ENCODE measurements at regions not wholly inside any gene's neighbourhood (a gene's known extent, or its start where the extent isn't known, plus 50 kb on each side); places are given as distances from the start of the nearest gene placed in this dataset.
A peak's percentile ranks its signal among the peaks of the same experiment; 100 is the strongest.

GRCh38 chr6:26187292-26187691 is 100.1 kb downstream of the HFE start:
- Histone ChIP-seq H2AFZ (ENCODE audit: low read depth) (no peak overlapping the region), H3K9me2 (no peaks in the 10 kb centered on the region), H3K4me2 (no peak overlapping the region), H3F3A (replicated peaks; ENCODE audit: insufficient read depth) (peaks cover 47% of the 10 kb centered on the region), H3K4me1 (ENCODE audit: control insufficient read depth in 1 of 2, insufficient read depth in 2 of 2, low read depth in 1 of 2, low read length in 1 of 2) (peaks cover 4 to 6% of the 10 kb centered on the region in 2 experiments; a peak in 2 of 4 replicates), H3K27me3 (ENCODE audit: insufficient read depth) (no peaks in the 10 kb centered on the region), H3K4me3 (ENCODE audit: low read depth in 2 of 2, low read length in 1 of 2) (no peak overlapping the region; a peak in 1 of 4 replicates), H3K27ac (ENCODE audit: low read depth in 2 of 2, low read length in 1 of 2) (peak overlapping the region; percentile 83 to 95; a peak in 3 of 4 replicates), H4K20me1 (ENCODE audit: insufficient read depth) (no peaks in the 10 kb centered on the region), H3K36me3 (replicated peaks in 1 of 2; ENCODE audit: control insufficient read depth in 1 of 2, insufficient read depth in 2 of 2, low read length in 1 of 2) (no peaks in the 10 kb centered on the region), H3K79me2 (ENCODE audit: insufficient read depth) (no peaks in the 10 kb centered on the region), H3K9me3 (no peaks in the 10 kb centered on the region), H3K9ac (no peak overlapping the region)
- ChIA-PET POLR2A (interaction anchor here (1.0 to 9.1 kb wide), 7 partner anchors 10 to 161 kb away, joined by 3 to 247 read pairs (median 13); a partner anchor contains a TSS), CTCF (interaction anchor here (0.9 to 2.4 kb wide), 3 partner anchors 12 to 61 kb away, joined by 3 to 11 read pairs (median 4); a partner anchor contains a TSS)
- DNase-seq, result no peak
- TF ChIP-seq MAX (IDR thresholded peaks at IDR 0.05; ENCODE audit: low read depth) (no peak), RXRA (IDR thresholded peaks at IDR 0.05; ENCODE audit: borderline replicate concordance, low read depth) (no peak), MXI1 (IDR thresholded peaks at IDR 0.05; ENCODE audit: low read depth, low read length) (no peak), NRF1 (IDR thresholded peaks at IDR 0.05; ENCODE audit: low read depth, low read length) (no peak), FOXJ3 (CRISPR knock-in tag; IDR thresholded peaks at IDR 0.05) (no peak), TAF1 (IDR thresholded peaks at IDR 0.05; ENCODE audit: borderline replicate concordance, low read depth, low read length) (no peak), RAD21 (IDR thresholded peaks at IDR 0.05; ENCODE audit: low read length) (no peak), GATA2 (CRISPR knock-in tag; IDR thresholded peaks at IDR 0.05) (no peak), NFIC (IDR thresholded peaks at IDR 0.05; ENCODE audit: borderline replicate concordance) (no peak), FOSL2 (IDR thresholded peaks at IDR 0.05; ENCODE audit: borderline replicate concordance, low read depth) (no peak), REST (IDR thresholded peaks at IDR 0.05; ENCODE audit: low read depth, low read length) (no peak), PBX3 (IDR thresholded peaks at IDR 0.05) (no peak), EZH2phosphoT487 (IDR thresholded peaks at IDR 0.05; ENCODE audit: borderline replicate concordance, low read depth) (no peak), EP300 (IDR thresholded peaks at IDR 0.05; ENCODE audit: borderline replicate concordance in 1 of 2, low read depth in 1 of 2, low read length in 1 of 2) (no peak), CHD2 (IDR thresholded peaks at IDR 0.05; ENCODE audit: low read length, partially characterized antibody) (no peak), SMC3 (IDR thresholded peaks at IDR 0.05; ENCODE audit: low read depth, low read length) (no peak)
- WGBS (ENCODE audit: low lambda C conversion rate), result 71% methylated on average over 3 of the region's 3 CpGs

Data from SK-N-SH (cell line).